ENCODE measurements at regions not wholly inside any gene's neighbourhood (a gene's known extent, or its start where the extent isn't known, plus 50 kb on each side); places are given as distances from the start of the nearest gene placed in this dataset.

- no peak for DNase-seq (ENCODE audit: low read depth)
- no peak for TF ChIP-seq CTCF (IDR thresholded peaks at IDR 0.05; ENCODE audit: control insufficient read depth, extremely low read depth, insufficient read depth)
Observed at GRCh38 chr20:54272901-54273488, 65.1 kb downstream of the PFDN4 start.

DNA sequence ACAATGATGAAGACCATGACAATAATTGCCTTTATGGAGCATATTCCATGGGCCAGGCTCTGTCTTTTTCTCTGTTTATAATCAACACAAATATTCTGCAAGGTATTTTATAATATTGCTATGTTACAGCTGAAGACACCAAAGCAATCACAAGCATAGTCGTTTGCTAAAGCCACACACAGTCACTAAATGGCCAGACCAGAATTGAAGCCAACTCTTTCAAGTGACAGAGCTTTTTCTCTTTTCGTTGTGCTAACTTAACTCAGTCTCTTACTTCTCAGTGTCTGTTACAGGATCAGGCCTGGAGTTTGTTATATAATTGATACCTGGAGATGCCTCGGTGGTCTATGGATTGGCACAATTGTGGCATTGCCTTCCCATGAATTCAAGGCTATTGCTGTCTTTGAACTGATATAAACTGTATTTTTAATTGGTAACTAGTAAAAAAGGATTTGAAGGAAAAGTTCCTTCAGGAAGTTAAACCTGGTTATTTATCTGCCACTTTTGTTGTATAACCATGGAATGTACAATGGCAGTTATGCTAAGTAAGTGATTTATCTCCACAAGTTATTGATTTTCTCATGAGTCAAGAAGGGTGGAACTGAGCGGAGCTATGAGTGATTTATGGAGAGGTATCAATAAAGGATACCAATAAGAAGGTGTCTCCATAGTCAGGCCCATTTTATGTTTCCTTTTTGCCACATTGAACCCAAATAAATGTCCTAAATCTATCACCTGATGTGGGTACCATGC is 67.6 kb downstream of the PFDN4 start:
- TF ChIP-seq CTCF (IDR thresholded peaks at IDR 0.05; ENCODE audit: control insufficient read depth, extremely low read depth, insufficient read depth) = no peak
- no peak for DNase-seq (ENCODE audit: low read depth)
- no peak overlapping the region for H3K4me3 ChIP-seq (ENCODE audit: low read depth, low read length)

More at GRCh38 chr20:54272901-54273488, 65.1 kb downstream of the PFDN4 start:
- H3K4me3 ChIP-seq (ENCODE audit: low read depth, low read length) = no peak overlapping the region

GRCh38 chr20:54276577-54277169 is 68.8 kb downstream of the PFDN4 start:
- TF ChIP-seq CTCF (IDR thresholded peaks at IDR 0.05; ENCODE audit: control insufficient read depth, extremely low read depth, insufficient read depth) = no peak
- no peak for DNase-seq (ENCODE audit: low read depth)
- H3K4me3 ChIP-seq (ENCODE audit: low read depth, low read length) = no peak overlapping the region

DNA sequence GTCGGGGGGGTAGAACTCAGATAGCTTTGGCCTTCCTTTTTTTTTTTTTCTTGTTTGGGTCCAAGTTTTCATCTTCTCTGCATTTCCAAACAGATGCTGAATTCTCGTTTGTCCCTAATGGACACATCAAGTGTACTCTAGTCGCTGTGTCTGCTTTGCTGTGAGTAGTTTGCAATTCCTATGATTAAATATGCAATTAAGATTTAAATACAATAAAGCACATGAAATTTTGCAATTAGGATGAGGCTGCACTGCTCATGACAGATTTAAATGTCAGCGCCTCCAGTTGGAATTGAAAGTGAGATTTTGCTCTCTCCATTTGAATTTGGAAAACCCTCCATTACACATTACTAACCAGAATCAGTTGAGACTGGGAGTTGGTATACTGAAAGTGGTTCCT is 70.4 kb downstream of the PFDN4 start:
- no peak for DNase-seq (ENCODE audit: low read depth)
- TF ChIP-seq CTCF (IDR thresholded peaks at IDR 0.05; ENCODE audit: control insufficient read depth, extremely low read depth, insufficient read depth) = no peak
- no peak overlapping the region for H3K4me3 ChIP-seq (ENCODE audit: low read depth, low read length)

GRCh38 chr20:54282625-54283024 is 74.7 kb downstream of the PFDN4 start:
- TF ChIP-seq CTCF (IDR thresholded peaks at IDR 0.05; ENCODE audit: control insufficient read depth, extremely low read depth, insufficient read depth) = no peak
- no peak for DNase-seq (ENCODE audit: low read depth)
- H3K4me3 ChIP-seq (ENCODE audit: low read depth, low read length) = no peak overlapping the region

- DNase-seq (ENCODE audit: low read depth) = no peak
- H3K4me3 ChIP-seq (ENCODE audit: low read depth, low read length) = no peak overlapping the region
Observed at GRCh38 chr20:54283253-54283652, 75.4 kb downstream of the PFDN4 start.

More at GRCh38 chr20:54283253-54283652, 75.4 kb downstream of the PFDN4 start:
- TF ChIP-seq CTCF (IDR thresholded peaks at IDR 0.05; ENCODE audit: control insufficient read depth, extremely low read depth, insufficient read depth) = no peak

Measured in LNCaP clone FGC (cell line).